Gastrocnemius medialis (tissue), 4 donors: ENCODE measurements at regions not wholly inside any gene's neighbourhood (a gene's known extent, or its start where the extent isn't known, plus 50 kb on each side); places are given as distances from the start of the nearest gene placed in this dataset.
"Not testable (repeated sequence)": the region's sequence is repeated elsewhere in the genome, so short reads cannot be mapped to it uniquely, and the experiment has no call there.

ENCODE experiments used
- ATAC-seq, 2 donors: fragments of 150-250 bp; one replicate each; pipeline ENCODE4 v1.9.1; 2016
- DNase-seq, 2 donors: peaks; one replicate each; pipeline ENCODE4 v3.0.0-alpha.2; 2019
- H3K27ac ChIP-seq, 4 donors: fragments of 200-600 bp; sonication (generic); 1 replicate in 1 of 4; 2 replicates in 3 of 4; pipeline ENCODE4 v1.5.1; 2016 to 2018; ENCODE audit warnings: mild to moderate bottlenecking in 2 of 4, moderate library complexity in 1 of 4
- H3K27me3 ChIP-seq, 3 donors: fragments of 200-600 bp; sonication (generic) in 2 of 3; 1 replicate in 1 of 3; 2 replicates in 2 of 3; pipeline versions ENCODE4 v1.5.1 to v1.6.0; 2016 to 2019; ENCODE audit warnings: mild to moderate bottlenecking in 1 of 3, moderate library complexity in 1 of 3
- H3K36me3 ChIP-seq, 2 donors: fragments of 200-600 bp; sonication (generic) in 1 of 2; one replicate each; pipeline ENCODE4 v1.5.1; 2017 to 2018
- H3K4me1 ChIP-seq, 2 donors: fragments of 200-600 bp; sonication (generic) in 1 of 2; one replicate each; pipeline ENCODE4 v1.5.1; 2016 to 2017; ENCODE audit warnings: mild to moderate bottlenecking in 2 of 2
- H3K4me3 ChIP-seq, 4 donors: fragments of 200-600 bp; sonication (generic) in 3 of 4; 1 replicate in 1 of 4; 2 replicates in 3 of 4; pipeline ENCODE4 v1.5.1; 2016 to 2019; ENCODE audit warnings: mild to moderate bottlenecking in 2 of 4
- H3K9me3 ChIP-seq, 3 donors: fragments of 200-600 bp; sonication (generic) in 2 of 3; 1 replicate in 1 of 3; 2 replicates in 2 of 3; pipeline ENCODE4 v1.5.1; 2016 to 2019
- CTCF ChIP-seq, 5 experiments: fragments of 450-650 bp in 3 of 5; fragments of 200-600 bp in 2 of 5; sonication (generic) in 2 of 5; IDR thresholded peaks in 4 of 5; conservative IDR thresholded peaks in 1 of 5; 1 replicate in 4 of 5; 2 replicates in 1 of 5; pipeline ENCODE4 v1.5.1; 2016 to 2019; ENCODE audit warnings: antibody characterized with exemption in 5 of 5, mild to moderate bottlenecking in 3 of 5, moderate library complexity in 3 of 5
- POLR2A ChIP-seq, 2 donors: fragments of 450-650 bp; IDR thresholded peaks; one replicate each; pipeline ENCODE4 v1.6.1; 2017; ENCODE audit warnings: antibody characterized with exemption in 2 of 2, mild to moderate bottlenecking in 2 of 2, moderate library complexity in 2 of 2
- in situ Hi-C, 4 donors: fragments of 200-750 bp; cut with MboI; loops; one replicate each; pipeline versions ENCODE4 v1.15.0 to v1.8.0; 2017; ENCODE audit warnings: low sequenced_read_pairs in 4 of 4
- intact Hi-C: fragments of 100-400 bp; cut with DNase I; formaldehyde crosslinking; loops from one replicate; pipeline ENCODE4 v1.15.1; 2023; ENCODE audit warnings: low total_unique reads

DNA sequence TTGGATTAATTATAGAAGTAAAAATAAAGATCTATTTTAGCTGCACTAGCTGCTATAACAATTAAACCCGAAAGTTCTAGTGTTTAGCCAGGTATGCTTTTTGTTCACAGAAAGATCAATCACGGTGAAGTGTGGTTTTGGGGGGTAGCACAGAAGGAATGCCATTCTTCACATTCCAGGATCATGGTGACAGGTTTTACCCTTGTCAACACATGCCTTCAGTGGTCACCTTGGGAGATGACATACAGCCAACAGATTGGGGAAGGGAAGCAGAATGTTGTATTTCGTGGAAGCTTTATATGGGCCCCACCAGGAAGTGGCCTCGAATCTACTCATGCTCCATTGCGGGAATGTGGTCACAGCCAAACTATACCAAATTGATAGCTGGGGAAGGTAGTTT, 753.6 kb downstream of the RAPGEF2 start:
- ATAC-seq (no peak), DNase-seq (no peak)
- Histone ChIP-seq H3K4me3 (no peak overlapping the region), H3K27ac (no peak overlapping the region), H3K9me3 (no peaks in the 10 kb centered on the region), H3K4me1 (no peaks in the 10 kb centered on the region), H3K36me3 (no peaks in the 10 kb centered on the region), H3K27me3 (no peaks in the 10 kb centered on the region)
- intact Hi-C loops: no loop called here
- in situ Hi-C loops: no loop called here
- TF ChIP-seq CTCF (IDR thresholded peaks at IDR 0.05 in 4 of 5, conservative IDR thresholded peaks at IDR 0.05 in 1 of 5) (no peak), POLR2A (IDR thresholded peaks at IDR 0.05) (no peak)

DNA sequence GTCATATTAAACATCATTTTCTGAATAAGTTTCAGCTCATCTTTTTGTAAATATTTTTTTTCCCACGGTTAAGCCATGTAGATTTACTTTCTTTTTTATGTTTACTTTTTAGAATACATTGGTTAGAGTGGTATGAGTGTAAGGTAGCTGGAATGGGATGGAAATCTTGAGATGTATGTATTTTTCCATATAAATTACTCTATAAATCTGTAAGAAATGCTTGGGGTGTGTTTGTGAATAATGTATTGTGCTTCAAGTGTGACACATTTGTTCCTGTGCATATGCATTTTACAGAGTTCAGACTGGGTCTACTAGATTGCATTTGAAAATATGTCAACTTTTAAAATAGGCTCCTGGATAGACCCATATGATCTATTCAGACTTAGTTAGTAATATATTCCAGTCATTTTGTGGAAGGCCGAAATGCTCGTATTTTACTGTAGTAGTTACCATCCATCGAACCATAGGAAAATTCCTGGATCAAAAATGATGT, 756.8 kb downstream of the RAPGEF2 start:
- ATAC-seq (no peak), DNase-seq (no peak)
- intact Hi-C loops: no loop called here
- Histone ChIP-seq H3K27me3 (no peaks in the 10 kb centered on the region), H3K27ac (no peak overlapping the region), H3K4me3 (no peak overlapping the region), H3K9me3 (no peaks in the 10 kb centered on the region), H3K36me3 (no peaks in the 10 kb centered on the region), H3K4me1 (no peaks in the 10 kb centered on the region)
- in situ Hi-C loops: no loop called here
- TF ChIP-seq CTCF (IDR thresholded peaks at IDR 0.05 in 4 of 5, conservative IDR thresholded peaks at IDR 0.05 in 1 of 5): no peak
- no peak for TF ChIP-seq POLR2A (IDR thresholded peaks at IDR 0.05)

GRCh38 chr4:159860945-159861344, 758.1 kb downstream of the RAPGEF2 start:
- no peaks in the 10 kb centered on the region for H3K27me3 ChIP-seq
- H3K4me3 ChIP-seq: no peak overlapping the region
- no peaks in the 10 kb centered on the region for H3K9me3 ChIP-seq
- H3K36me3 ChIP-seq: no peaks in the 10 kb centered on the region
- no peak for TF ChIP-seq CTCF (IDR thresholded peaks at IDR 0.05 in 4 of 5, conservative IDR thresholded peaks at IDR 0.05 in 1 of 5)
- no peak for TF ChIP-seq POLR2A (IDR thresholded peaks at IDR 0.05)
- no peak for ATAC-seq
- in situ Hi-C loops: no loop called here
- no peak overlapping the region for H3K27ac ChIP-seq
- intact Hi-C loops: no loop called here
- no peaks in the 10 kb centered on the region for H3K4me1 ChIP-seq
- no peak for DNase-seq

DNA sequence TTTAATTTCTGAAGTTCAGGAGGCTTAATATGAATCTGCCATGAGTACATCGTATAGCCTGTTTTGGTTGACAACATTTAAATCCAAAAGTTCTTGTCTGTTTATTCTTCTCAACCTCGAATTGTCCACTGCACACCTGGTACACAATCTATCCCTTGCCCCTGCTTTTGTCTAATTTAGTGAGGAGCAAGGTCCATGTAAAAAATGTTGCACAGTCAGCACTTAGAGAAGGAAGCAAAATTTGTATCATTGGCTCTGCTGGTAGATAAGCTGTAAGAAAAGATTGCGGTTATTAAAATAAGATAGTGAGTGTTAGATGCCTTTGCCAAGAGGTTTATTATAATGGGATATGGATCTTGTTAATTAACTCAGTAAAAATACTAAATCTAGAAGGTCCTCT, 761.5 kb downstream of the RAPGEF2 start:
- H3K27ac ChIP-seq: no peak overlapping the region
- H3K4me3 ChIP-seq: no peak overlapping the region
- no peaks in the 10 kb centered on the region for H3K27me3 ChIP-seq
- no peak for TF ChIP-seq POLR2A (IDR thresholded peaks at IDR 0.05)
- no peak for TF ChIP-seq CTCF (IDR thresholded peaks at IDR 0.05 in 4 of 5, conservative IDR thresholded peaks at IDR 0.05 in 1 of 5)
- H3K9me3 ChIP-seq: no peaks in the 10 kb centered on the region
- DNase-seq (no peak), ATAC-seq (no peak)
- H3K36me3 ChIP-seq: no peaks in the 10 kb centered on the region
- intact Hi-C loops (no loop called here), in situ Hi-C loops (no loop called here)
- H3K4me1 ChIP-seq: no peaks in the 10 kb centered on the region

- Histone ChIP-seq H3K4me1 (no peaks in the 10 kb centered on the region), H3K36me3 (no peaks in the 10 kb centered on the region), H3K9me3 (no peaks in the 10 kb centered on the region), H3K27me3 (no peaks in the 10 kb centered on the region), H3K4me3 (no peak overlapping the region), H3K27ac (no peak overlapping the region)
- TF ChIP-seq CTCF (IDR thresholded peaks at IDR 0.05 in 4 of 5, conservative IDR thresholded peaks at IDR 0.05 in 1 of 5) (no peak), POLR2A (IDR thresholded peaks at IDR 0.05) (no peak)
- ATAC-seq (no peak), DNase-seq (no peak)
- intact Hi-C loops (no loop called here), in situ Hi-C loops (no loop called here)
These were observed 764.8 kb downstream of the RAPGEF2 start for GRCh38 chr4:159867673-159868072.

- ATAC-seq, in situ Hi-C loops: not testable (repeated sequence)
These were observed 766.1 kb downstream of the RAPGEF2 start for GRCh38 chr4:159868936-159869335.

More at GRCh38 chr4:159868936-159869335, 766.1 kb downstream of the RAPGEF2 start:
- H3K27me3 ChIP-seq, DNase-seq, H3K4me1 ChIP-seq, H3K9me3 ChIP-seq, H3K36me3 ChIP-seq, H3K4me3 ChIP-seq, intact Hi-C loops, H3K27ac ChIP-seq: not testable (repeated sequence)
